Mesenchymal stem cell (in vitro differentiated cells and primary cell): ENCODE measurements at regions not wholly inside any gene's neighbourhood (a gene's known extent, or its start where the extent isn't known, plus 50 kb on each side); places are given as distances from the start of the nearest gene placed in this dataset.

Source experiments
- DNase-seq: peaks from one replicate; pipeline ENCODE4 v3.0.0-alpha.2; 2013
- H2AFZ ChIP-seq: one replicate; pipeline ENCODE4 v1.6.1; 2013; ENCODE audit warnings: low read depth, mild to moderate bottlenecking, control low read depth, inconsistent platforms, low read length, moderate library complexity
- H2AK5ac ChIP-seq: 2 replicates; pipeline ENCODE4 v1.6.1; 2013; ENCODE audit warnings: low read length, moderate library complexity, mild to moderate bottlenecking, inconsistent platforms; ENCODE audit not compliant: severe bottlenecking
- H2BK120ac ChIP-seq: one replicate; pipeline ENCODE4 v1.6.1; 2013; ENCODE audit warnings: low read depth, mild to moderate bottlenecking, inconsistent platforms, low read length, moderate library complexity
- H2BK12ac ChIP-seq, 2 experiments: one replicate each; pipeline ENCODE4 v1.6.1; 2013; ENCODE audit warnings: inconsistent platforms in 2 of 2, low read length in 2 of 2, mild to moderate bottlenecking in 2 of 2, moderate library complexity in 2 of 2, control low read depth in 1 of 2
- H2BK15ac ChIP-seq: one replicate; pipeline ENCODE4 v1.6.1; 2013; ENCODE audit warnings: mild to moderate bottlenecking, low read depth, inconsistent platforms; ENCODE audit not compliant: poor library complexity, severe bottlenecking
- H2BK5ac ChIP-seq: 2 replicates; pipeline ENCODE4 v1.6.1; 2013; ENCODE audit warnings: low read depth, mild to moderate bottlenecking, low read length, control low read depth, inconsistent platforms; ENCODE audit not compliant: poor library complexity, severe bottlenecking
- H3K14ac ChIP-seq, 2 experiments: one replicate each; pipeline ENCODE4 v1.6.1; 2013; ENCODE audit warnings: inconsistent platforms in 2 of 2, low read length in 2 of 2, control low read depth in 1 of 2, mild to moderate bottlenecking in 1 of 2, moderate library complexity in 1 of 2
- H3K18ac ChIP-seq, 2 experiments: one replicate each; pipeline ENCODE4 v1.6.1; 2013; ENCODE audit warnings: inconsistent platforms in 2 of 2, low read length in 2 of 2, control low read depth in 1 of 2, low read depth in 1 of 2, mild to moderate bottlenecking in 1 of 2
- H3K23ac ChIP-seq, 2 experiments: one replicate each; pipeline ENCODE4 v1.6.1; 2013; ENCODE audit warnings: inconsistent platforms in 2 of 2, low read length in 2 of 2, mild to moderate bottlenecking in 2 of 2, moderate library complexity in 2 of 2, control low read depth in 1 of 2
- H3K27ac ChIP-seq: 2 replicates; pipeline ENCODE4 v1.5.1; 2013; ENCODE audit warnings: mild to moderate bottlenecking, moderate library complexity, low read length, control low read depth, inconsistent platforms; ENCODE audit not compliant: poor library complexity, severe bottlenecking
- H3K27me3 ChIP-seq, 2 experiments: 2 replicates each; pipeline versions ENCODE4 v1.6.1 to v1.7.0; 2013; ENCODE audit warnings: low read length in 2 of 2, mild to moderate bottlenecking in 2 of 2, moderate library complexity in 2 of 2, control low read depth in 1 of 2, inconsistent platforms in 1 of 2; ENCODE audit not compliant: control insufficient read depth in 1 of 2, insufficient read depth in 1 of 2
- H3K36me3 ChIP-seq, 2 experiments: 2 replicates each; pipeline versions ENCODE4 v1.6.1 to v1.7.0; 2013; ENCODE audit warnings: low read length in 2 of 2, control low read depth in 1 of 2, inconsistent platforms in 1 of 2, low read depth in 1 of 2, mild to moderate bottlenecking in 1 of 2; ENCODE audit not compliant: insufficient read depth in 2 of 2, control insufficient read depth in 1 of 2
- H3K4ac ChIP-seq, 2 experiments: one replicate each; pipeline ENCODE4 v1.6.1; 2013; ENCODE audit warnings: inconsistent platforms in 2 of 2, low read length in 2 of 2, mild to moderate bottlenecking in 2 of 2, moderate library complexity in 2 of 2, control low read depth in 1 of 2, low read depth in 1 of 2
- H3K4me1 ChIP-seq: 2 replicates; pipeline ENCODE4 v1.6.1; 2013; ENCODE audit warnings: low read depth, low read length, control low read depth; ENCODE audit not compliant: control insufficient read depth, insufficient read depth
- H3K4me2 ChIP-seq: 2 replicates; pipeline ENCODE4 v1.6.1; 2013; ENCODE audit warnings: low read length, mild to moderate bottlenecking, inconsistent platforms; ENCODE audit not compliant: poor library complexity, severe bottlenecking
- H3K4me3 ChIP-seq, 2 experiments: 2 replicates each; pipeline versions ENCODE4 v1.5.1 to v1.7.0; 2013; ENCODE audit warnings: low read length in 2 of 2, mild to moderate bottlenecking in 2 of 2, control low read depth in 1 of 2, low read depth in 1 of 2; ENCODE audit not compliant: insufficient read depth in 1 of 2
- H3K79me1 ChIP-seq: replicated peaks from 2 replicates; pipeline ENCODE4 v1.6.1; 2013; ENCODE audit warnings: mild to moderate bottlenecking, control low read depth, low read length, inconsistent platforms; ENCODE audit not compliant: poor library complexity, severe bottlenecking
- H3K9ac ChIP-seq: 2 replicates; pipeline ENCODE4 v1.7.0; 2013; ENCODE audit warnings: mild to moderate bottlenecking, low read length, moderate library complexity
- H3K9me3 ChIP-seq: 2 replicates; pipeline ENCODE4 v1.7.0; 2013; ENCODE audit warnings: mild to moderate bottlenecking, low read length; ENCODE audit not compliant: control insufficient read depth
- H4K8ac ChIP-seq: one replicate; pipeline ENCODE4 v1.6.1; 2013; ENCODE audit warnings: inconsistent platforms, mild to moderate bottlenecking, low read length, moderate library complexity
- H4K91ac ChIP-seq: one replicate; pipeline ENCODE4 v1.6.1; 2013; ENCODE audit warnings: mild to moderate bottlenecking, low read length, inconsistent platforms
- WGBS: methylation state at CpG from one replicate; pipeline ENCODE4 v1.1.7; 2013; ENCODE audit warnings: mixed read lengths; 5-methylcytosine and 5-hydroxymethylcytosine counted together

DNA sequence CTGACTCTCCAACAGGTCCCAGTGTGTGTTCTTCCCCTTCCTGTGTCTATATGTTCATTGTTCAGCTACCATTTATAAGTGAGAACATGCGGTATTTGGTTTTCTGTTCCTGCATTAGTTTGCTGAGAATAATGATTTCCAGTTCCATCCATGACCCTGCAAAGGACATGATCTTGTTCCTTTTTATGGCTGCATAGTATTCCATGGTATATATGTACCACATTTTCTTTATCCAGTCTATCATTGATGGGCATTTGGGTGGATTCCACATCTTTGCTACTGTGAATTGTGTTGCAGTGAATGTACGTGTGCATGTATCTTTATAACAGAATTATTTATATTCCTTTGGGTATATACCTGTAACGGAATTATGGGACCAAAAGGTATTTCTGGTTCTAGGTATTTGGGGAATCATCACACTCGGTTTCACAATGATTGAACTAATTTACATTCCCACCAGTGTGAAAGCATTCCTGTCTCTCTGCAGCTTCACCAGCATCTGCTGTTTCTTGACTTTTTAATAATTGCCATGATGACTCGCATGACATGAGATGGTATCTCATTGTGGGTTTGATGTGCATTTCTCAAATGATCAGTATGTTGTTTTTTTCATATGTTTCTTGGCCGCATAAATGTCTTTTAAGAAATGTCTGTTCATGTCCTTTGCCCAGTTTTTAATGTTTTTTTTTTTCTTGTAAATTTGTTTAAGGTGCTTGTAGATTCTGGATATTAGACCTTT lies 60.2 kb downstream of the LSMEM1 start:
- no peak overlapping the region for H3K18ac ChIP-seq
- no peak overlapping the region for H2BK120ac ChIP-seq
- H4K8ac ChIP-seq = no peak overlapping the region
- no peak overlapping the region for H3K27ac ChIP-seq
- H3K9ac ChIP-seq = no peak overlapping the region
- H3K4me3 ChIP-seq = no peak overlapping the region
- H2BK15ac ChIP-seq = no peak overlapping the region
- 98% methylated on average over 4 of the region's 6 CpGs for WGBS
- no peaks in the 10 kb centered on the region for H3K36me3 ChIP-seq
- peaks cover 5% of the 10 kb centered on the region for H3K9me3 ChIP-seq
- no peak overlapping the region for H3K14ac ChIP-seq
- H4K91ac ChIP-seq = no peak overlapping the region
- H3K27me3 ChIP-seq = no peaks in the 10 kb centered on the region
- no peak for DNase-seq
- H2AFZ ChIP-seq = no peak overlapping the region
- no peaks in the 10 kb centered on the region for H3K79me1 ChIP-seq
- H3K4me1 ChIP-seq = no peaks in the 10 kb centered on the region
- H3K4me2 ChIP-seq = no peak overlapping the region
- H2AK5ac ChIP-seq = no peak overlapping the region
- H3K4ac ChIP-seq = no peak overlapping the region
- no peak overlapping the region for H2BK12ac ChIP-seq
- H3K23ac ChIP-seq = no peak overlapping the region
- H2BK5ac ChIP-seq = no peak overlapping the region

DNA sequence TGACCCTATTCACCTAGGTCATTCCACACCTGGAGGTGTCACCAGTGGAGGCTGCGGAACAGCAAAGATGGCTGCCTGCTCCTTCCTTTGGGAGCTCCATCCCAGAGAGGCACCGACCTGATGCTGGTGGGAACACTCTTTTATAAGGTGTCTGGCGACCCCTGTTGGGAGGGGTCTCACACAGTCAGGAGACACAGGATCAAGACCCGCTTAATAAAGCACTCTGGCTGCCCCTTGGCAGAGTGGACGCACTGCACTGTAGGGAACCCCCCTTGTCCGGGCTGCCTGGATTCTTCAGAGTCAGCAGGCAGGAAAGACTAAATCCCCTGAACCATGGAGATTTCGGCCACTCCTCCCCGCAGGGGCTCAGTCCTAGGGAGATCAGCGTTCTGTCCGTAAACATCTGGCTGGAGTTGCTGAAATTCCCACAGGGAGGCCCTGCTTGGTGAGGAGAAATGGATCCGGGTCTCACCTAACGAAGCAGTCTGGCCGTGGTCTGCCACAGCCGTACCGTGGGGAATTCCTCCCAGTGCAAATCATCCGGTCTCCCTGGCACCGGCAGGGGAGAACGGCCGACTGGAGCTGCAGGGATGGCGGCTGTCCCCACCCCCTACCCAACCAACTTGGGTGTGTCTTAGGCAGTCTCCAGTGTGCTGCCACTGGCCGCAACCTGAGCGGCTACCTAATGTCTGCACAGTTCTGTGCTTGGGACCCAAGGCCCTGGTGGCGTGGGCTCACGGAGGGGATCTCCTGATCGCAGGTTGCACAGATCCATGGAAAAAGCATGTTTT lies 66.1 kb downstream of the LSMEM1 start:
- Histone ChIP-seq H3K4me3 (no peak overlapping the region), H2BK15ac (no peak overlapping the region), H3K27ac (no peak overlapping the region), H3K4me1 (peaks cover 9% of the 10 kb centered on the region), H3K4ac (no peak overlapping the region), H4K91ac (no peak overlapping the region), H3K27me3 (peaks cover 0 to 6% of the 10 kb centered on the region in 2 experiments), H2BK5ac (no peak overlapping the region), H3K9ac (no peak overlapping the region), H4K8ac (no peak overlapping the region), H2AK5ac (no peak overlapping the region), H3K79me1 (no peaks in the 10 kb centered on the region), H2AFZ (no peak overlapping the region), H3K23ac (no peak overlapping the region), H2BK120ac (no peak overlapping the region), H3K18ac (no peak overlapping the region), H3K4me2 (no peak overlapping the region), H2BK12ac (no peak overlapping the region), H3K36me3 (no peaks in the 10 kb centered on the region), H3K14ac (no peak overlapping the region), H3K9me3 (peaks cover 5% of the 10 kb centered on the region)
- no peak for DNase-seq
- 88% methylated on average over 25 of the region's 25 CpGs for WGBS

DNA sequence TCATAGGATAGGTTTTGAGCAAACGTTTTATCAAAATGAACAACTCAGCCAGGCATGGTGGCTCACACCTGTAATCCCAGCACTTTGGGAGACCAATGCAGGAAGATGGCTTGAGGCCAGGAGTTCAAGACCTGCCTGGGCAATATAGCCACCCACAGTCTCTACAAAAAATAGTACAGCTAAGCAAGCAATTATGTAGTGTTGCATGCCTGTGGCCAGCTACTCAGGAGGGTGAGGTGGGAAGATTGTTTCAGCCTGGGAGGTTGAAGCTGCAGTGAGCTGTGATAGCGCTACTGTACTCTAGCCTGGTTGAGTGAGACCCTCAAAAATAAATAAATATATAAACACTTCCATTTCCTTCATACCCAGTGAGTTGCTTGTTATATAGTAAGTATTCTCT lies 67.1 kb downstream of the LSMEM1 start:
- H3K14ac ChIP-seq = no peak overlapping the region
- no peak overlapping the region for H3K9ac ChIP-seq
- H3K79me1 ChIP-seq = no peaks in the 10 kb centered on the region
- H2BK5ac ChIP-seq = no peak overlapping the region
- H2AFZ ChIP-seq = no peak overlapping the region
- H3K4me3 ChIP-seq = no peak overlapping the region
- no peak for DNase-seq
- no peak overlapping the region for H4K91ac ChIP-seq
- no peak overlapping the region for H3K18ac ChIP-seq
- H2BK12ac ChIP-seq = no peak overlapping the region
- H3K27ac ChIP-seq = no peak overlapping the region
- H3K4ac ChIP-seq = no peak overlapping the region
- peaks cover 5% of the 10 kb centered on the region for H3K9me3 ChIP-seq
- H3K4me1 ChIP-seq = peaks cover 9% of the 10 kb centered on the region
- no peak overlapping the region for H2AK5ac ChIP-seq
- no peaks in the 10 kb centered on the region for H3K36me3 ChIP-seq
- H2BK15ac ChIP-seq = no peak overlapping the region
- H3K27me3 ChIP-seq = peaks cover 0 to 6% of the 10 kb centered on the region in 2 experiments
- H3K4me2 ChIP-seq = no peak overlapping the region
- H3K23ac ChIP-seq = no peak overlapping the region
- H2BK120ac ChIP-seq = no peak overlapping the region
- WGBS = 86% methylated on average over 1 of the region's 2 CpGs
- H4K8ac ChIP-seq = no peak overlapping the region

DNA sequence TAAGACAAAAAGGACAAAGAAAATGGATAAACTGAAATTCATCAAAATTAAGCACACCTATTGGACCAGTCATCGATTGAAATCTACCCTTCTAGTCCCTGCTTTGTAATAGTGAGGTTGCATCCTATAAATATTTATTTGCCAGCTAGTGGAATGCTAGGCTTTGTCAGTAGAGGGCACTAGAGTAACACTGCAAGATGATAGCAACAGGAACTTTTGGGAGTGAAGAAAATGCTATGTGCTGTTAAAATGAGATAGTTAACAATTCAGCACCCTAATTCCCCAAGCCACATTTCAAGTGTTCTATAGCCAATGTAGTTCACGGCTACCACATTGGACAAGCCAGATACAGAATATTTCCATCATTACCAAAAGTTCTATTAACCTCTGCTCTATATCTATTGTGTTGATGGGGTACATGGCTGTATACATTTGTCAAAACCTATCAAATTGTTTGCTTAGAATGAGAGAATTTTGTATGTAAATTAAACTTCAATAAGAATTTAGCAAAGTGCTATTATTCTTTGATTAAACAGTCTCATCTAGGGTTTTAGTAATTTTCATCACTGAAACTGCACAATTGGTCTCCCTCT lies 69.8 kb downstream of the LSMEM1 start:
- WGBS = no CpG with 5 or more reads among the region's 2 CpGs
- no peaks in the 10 kb centered on the region for H3K79me1 ChIP-seq
- no peak overlapping the region for H3K4me3 ChIP-seq
- no peak overlapping the region for H4K8ac ChIP-seq
- H3K14ac ChIP-seq = no peak overlapping the region
- no peak overlapping the region for H2BK120ac ChIP-seq
- no peak overlapping the region for H2BK5ac ChIP-seq
- H4K91ac ChIP-seq = no peak overlapping the region
- H2AFZ ChIP-seq = no peak overlapping the region
- no peak overlapping the region for H2AK5ac ChIP-seq
- no peak overlapping the region for H3K23ac ChIP-seq
- peaks cover 9% of the 10 kb centered on the region for H3K4me1 ChIP-seq
- no peak overlapping the region for H3K4me2 ChIP-seq
- H3K4ac ChIP-seq = no peak overlapping the region
- no peak overlapping the region for H3K18ac ChIP-seq
- no peak overlapping the region for H2BK12ac ChIP-seq
- H3K36me3 ChIP-seq = no peaks in the 10 kb centered on the region
- H3K27me3 ChIP-seq = peaks cover 0 to 6% of the 10 kb centered on the region in 2 experiments
- H3K9ac ChIP-seq = no peak overlapping the region
- no peak overlapping the region for H3K27ac ChIP-seq
- no peaks in the 10 kb centered on the region for H3K9me3 ChIP-seq
- peak; percentile 62 for DNase-seq
- no peak overlapping the region for H2BK15ac ChIP-seq
